Panc1 (cell line): ENCODE measurements at regions not wholly inside any gene's neighbourhood (a gene's known extent, or its start where the extent isn't known, plus 50 kb on each side); places are given as distances from the start of the nearest gene placed in this dataset.

Experiments
- ATAC-seq: fragments of 200-7000 bp; cut with Tn5 transposase; 2 replicates; pipeline ENCODE4 v1.9.1; 2020; ENCODE audit warnings: mild to moderate bottlenecking, moderate library complexity
- BruUV-seq: library from RNA; stranded (reverse); fragments of 400-500 nt; replicated peaks from 2 replicates; lab custom pipeline; 2021; lab: Mats Ljungman, UMichigan
- CTCF ChIA-PET: fragments of 300-600 bp; sonication (Branson Sonifier 250); formaldehyde crosslinking; loops from one replicate; lab custom pipeline; 2022; ENCODE audit warnings: antibody characterized with exemption; lab: Charles Lee
- POLR2A ChIA-PET: fragments of 300-600 bp; sonication (Branson Sonifier 250); formaldehyde crosslinking; loops from one replicate; lab custom pipeline; 2022; ENCODE audit warnings: antibody characterized with exemption; lab: Charles Lee
- DNase-seq: peaks from one replicate; pipeline ENCODE4 v3.0.0-alpha.2; 2010; ENCODE audit warnings: low read depth, low spot score
- H3K27ac ChIP-seq: 2 replicates; pipeline ENCODE4 v1.5.1; 2011; ENCODE audit warnings: mild to moderate bottlenecking, low read length, inconsistent platforms
- H3K27me3 ChIP-seq: fragments of 200-500 bp; sonication (Bioruptor generic); 2 replicates; pipeline ENCODE4 v1.6.0; 2014; ENCODE audit warnings: low read length, inconsistent platforms; ENCODE audit not compliant: control insufficient read depth, insufficient read depth
- H3K36me3 ChIP-seq: fragments of 200-500 bp; sonication (Bioruptor generic); 2 replicates; pipeline ENCODE4 v1.5.1; 2014; ENCODE audit warnings: inconsistent platforms, mild to moderate bottlenecking, low read length, moderate library complexity; ENCODE audit not compliant: control insufficient read depth, insufficient read depth
- H3K4me1 ChIP-seq: 2 replicates; pipeline ENCODE4 v1.5.1; 2011; ENCODE audit warnings: inconsistent platforms, mild to moderate bottlenecking, low read length, moderate library complexity; ENCODE audit not compliant: control insufficient read depth, insufficient read depth
- H3K4me3 ChIP-seq, 2 experiments: 2 replicates each; pipeline ENCODE4 v1.5.1; 2011 to 2012; ENCODE audit warnings: low read depth in 2 of 2, low read length in 2 of 2, mild to moderate bottlenecking in 2 of 2, inconsistent platforms in 1 of 2, moderate library complexity in 1 of 2
- H3K9me3 ChIP-seq: fragments of 200-500 bp; sonication (Bioruptor generic); 2 replicates; pipeline ENCODE4 v1.5.1; 2014; ENCODE audit warnings: low read depth, mild to moderate bottlenecking, inconsistent platforms, low read length, moderate library complexity; ENCODE audit not compliant: control insufficient read depth, insufficient read depth
- CTCF ChIP-seq: fragments of 450-650 bp; IDR thresholded peaks from 2 replicates; pipeline ENCODE4 v1.5.1; 2017; ENCODE audit warnings: mild to moderate bottlenecking
- POLR2AphosphoS5 ChIP-seq: IDR thresholded peaks from 2 replicates; pipeline ENCODE4 v1.6.1; 2012; ENCODE audit warnings: mild to moderate bottlenecking, low read depth, low read length, moderate library complexity
- REST ChIP-seq, 2 experiments: IDR thresholded peaks; 2 replicates each; pipeline ENCODE4 v1.6.1; 2011 to 2012; ENCODE audit warnings: low read depth in 2 of 2, control low read depth in 1 of 2, low read length in 1 of 2, mild to moderate bottlenecking in 1 of 2, moderate library complexity in 1 of 2; ENCODE audit not compliant: insufficient read depth in 1 of 2
- SIN3A ChIP-seq: IDR thresholded peaks from 2 replicates; pipeline ENCODE4 v1.6.1; 2012; ENCODE audit warnings: low read depth, mild to moderate bottlenecking, low read length, moderate library complexity, borderline replicate concordance; ENCODE audit not compliant: insufficient read depth
- TCF7L2 ChIP-seq: IDR thresholded peaks from 2 replicates; pipeline ENCODE4 v1.6.1; 2011; ENCODE audit warnings: mild to moderate bottlenecking, low read depth, low read length, inconsistent platforms
- in situ Hi-C: cut with HindIII; loops from 2 replicates; pipeline ENCODE4 v1.10.0; 2016; ENCODE audit warnings: low sequenced_read_pairs, low pct_unique_long_range_greater_than_20kb
- intact Hi-C: fragments of 100-400 bp; cut with micrococcal nuclease; formaldehyde crosslinking; loops from one replicate; pipeline ENCODE4 v1.10.0; 2022; ENCODE audit not compliant: unreplicated experiment

GRCh38 chr13:54301085-54301484, 1272.5 kb downstream of the OLFM4 start:
- TF ChIP-seq POLR2AphosphoS5 (no peak), TCF7L2 (no peak), REST (IDR thresholded peaks at IDR 0.05; ENCODE audit: insufficient read depth in 1 of 2, low read depth in 2 of 2, low read length in 1 of 2) (no peak), SIN3A (no peak), CTCF (no peak)
- H3K27ac ChIP-seq = no peak overlapping the region
- no peaks in the 10 kb centered on the region for H3K9me3 ChIP-seq
- intact Hi-C loops (no loop called here), in situ Hi-C loops (no loop called here)
- no peak overlapping the region for H3K4me3 ChIP-seq
- H3K4me1 ChIP-seq = no peaks in the 10 kb centered on the region
- CTCF ChIA-PET = no interaction called here
- POLR2A ChIA-PET = no interaction called here
- BruUV-seq = no TSS peak
- DNase-seq (no peak), ATAC-seq (no peak)
- no peaks in the 10 kb centered on the region for H3K27me3 ChIP-seq
- no peaks in the 10 kb centered on the region for H3K36me3 ChIP-seq

- intact Hi-C loops = no loop called here
- Histone ChIP-seq H3K36me3 (no peaks in the 10 kb centered on the region), H3K9me3 (no peaks in the 10 kb centered on the region), H3K27me3 (no peaks in the 10 kb centered on the region), H3K4me3 (no peak overlapping the region), H3K27ac (no peak overlapping the region), H3K4me1 (no peaks in the 10 kb centered on the region)
- ChIA-PET POLR2A (no interaction called here), CTCF (no interaction called here)
- in situ Hi-C loops = no loop called here
- DNase-seq = no peak
- no peak for TF ChIP-seq SIN3A
- TF ChIP-seq POLR2AphosphoS5 = no peak
- no peak for TF ChIP-seq REST (IDR thresholded peaks at IDR 0.05; ENCODE audit: insufficient read depth in 1 of 2, low read depth in 2 of 2, low read length in 1 of 2)
- no peak for TF ChIP-seq TCF7L2
- no peak for TF ChIP-seq CTCF
- no peak for ATAC-seq
- BruUV-seq = no TSS peak
These were observed 1276.8 kb downstream of the OLFM4 start for GRCh38 chr13:54305377-54305776.
